ENCODE measurements at regions not wholly inside any gene's neighbourhood (a gene's known extent, or its start where the extent isn't known, plus 50 kb on each side); places are given as distances from the start of the nearest gene placed in this dataset.

DNA sequence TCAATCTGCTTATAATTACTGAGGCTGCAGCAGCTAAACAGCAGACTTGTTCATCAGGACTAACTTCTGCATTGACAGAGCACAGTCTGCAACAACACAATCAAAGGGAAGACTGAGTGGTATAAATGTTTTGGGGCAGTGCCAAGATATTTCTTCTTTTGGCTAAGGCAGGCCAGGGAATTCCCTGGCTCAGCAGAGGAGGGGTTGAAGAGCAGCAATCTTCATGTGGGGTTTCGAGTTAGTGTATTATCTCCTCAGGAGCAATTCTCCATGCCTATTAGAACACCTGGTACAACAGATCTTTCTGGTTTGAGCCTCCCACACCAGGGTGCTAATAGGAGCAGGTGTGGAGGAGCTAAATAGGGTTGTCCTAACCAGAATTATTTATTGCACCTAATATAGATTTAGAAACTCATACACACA is 103.0 kb upstream of the STK17B start:
- intact Hi-C loops (cut with DNase I; ENCODE audit: low total_unique reads): no loop called here
- peak in 1 of 2 donors; percentile 32 for DNase-seq
- Histone ChIP-seq H3K27ac (no peak overlapping the region), H3K4me1 (peaks cover 0 to 46% (median 6%) of the 10 kb centered on the region in 4 donors), H3K4me3 (no peak overlapping the region), H3K27me3 (no peaks in the 10 kb centered on the region), H3K9me3 (no peaks in the 10 kb centered on the region), H3K36me3 (no peaks in the 10 kb centered on the region)
- TF ChIP-seq, protein P1, sequence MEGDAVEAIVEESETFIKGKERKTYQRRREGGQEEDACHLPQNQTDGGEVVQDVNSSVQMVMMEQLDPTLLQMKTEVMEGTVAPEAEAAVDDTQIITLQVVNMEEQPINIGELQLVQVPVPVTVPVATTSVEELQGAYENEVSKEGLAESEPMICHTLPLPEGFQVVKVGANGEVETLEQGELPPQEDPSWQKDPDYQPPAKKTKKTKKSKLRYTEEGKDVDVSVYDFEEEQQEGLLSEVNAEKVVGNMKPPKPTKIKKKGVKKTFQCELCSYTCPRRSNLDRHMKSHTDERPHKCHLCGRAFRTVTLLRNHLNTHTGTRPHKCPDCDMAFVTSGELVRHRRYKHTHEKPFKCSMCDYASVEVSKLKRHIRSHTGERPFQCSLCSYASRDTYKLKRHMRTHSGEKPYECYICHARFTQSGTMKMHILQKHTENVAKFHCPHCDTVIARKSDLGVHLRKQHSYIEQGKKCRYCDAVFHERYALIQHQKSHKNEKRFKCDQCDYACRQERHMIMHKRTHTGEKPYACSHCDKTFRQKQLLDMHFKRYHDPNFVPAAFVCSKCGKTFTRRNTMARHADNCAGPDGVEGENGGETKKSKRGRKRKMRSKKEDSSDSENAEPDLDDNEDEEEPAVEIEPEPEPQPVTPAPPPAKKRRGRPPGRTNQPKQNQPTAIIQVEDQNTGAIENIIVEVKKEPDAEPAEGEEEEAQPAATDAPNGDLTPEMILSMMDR (IDR thresholded peaks at IDR 0.05): no peak

DNA sequence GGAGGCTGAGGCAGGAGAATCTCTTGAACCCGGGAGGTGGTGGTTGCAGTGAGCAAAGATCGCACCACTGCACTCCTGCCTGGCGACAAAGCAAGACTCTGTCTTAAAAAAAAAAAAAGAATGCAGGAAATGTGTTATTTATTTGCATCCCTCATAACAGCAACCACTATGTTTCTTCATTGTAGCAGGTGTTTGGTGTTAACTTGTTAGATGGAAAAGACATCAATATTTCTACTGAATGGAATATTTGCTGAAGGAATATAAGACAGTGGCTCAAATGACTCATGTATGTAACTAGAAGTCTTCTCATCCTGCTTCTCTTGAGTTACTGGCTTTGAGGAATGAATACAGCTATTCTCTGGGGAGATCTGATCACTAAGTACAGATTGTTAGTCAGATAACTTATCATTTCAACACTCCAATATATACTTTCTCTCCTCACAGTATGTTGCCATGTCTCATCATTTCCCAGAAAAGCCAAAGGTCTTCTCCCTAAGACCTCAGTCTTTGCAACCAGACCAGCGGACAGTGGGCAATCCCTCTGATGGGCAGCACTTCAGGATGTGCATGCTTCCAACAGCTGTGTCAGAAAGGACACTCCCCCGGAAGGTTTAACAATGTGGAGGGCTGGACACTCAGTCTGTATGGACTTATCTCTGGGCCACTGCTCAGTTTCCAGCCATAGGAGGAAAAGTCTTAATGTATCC is 104.4 kb upstream of the STK17B start:
- intact Hi-C loops (cut with DNase I; ENCODE audit: low total_unique reads): no loop called here
- DNase-seq: no peak
- H3K9me3 ChIP-seq: no peaks in the 10 kb centered on the region
- peaks cover 0 to 35% (median 4%) of the 10 kb centered on the region in 4 donors for H3K4me1 ChIP-seq
- TF ChIP-seq, protein P1 (IDR thresholded peaks at IDR 0.05): no peak
- H3K27me3 ChIP-seq: no peaks in the 10 kb centered on the region
- H3K27ac ChIP-seq: no peak overlapping the region
- no peak overlapping the region for H3K4me3 ChIP-seq
- H3K36me3 ChIP-seq: no peaks in the 10 kb centered on the region

DNA sequence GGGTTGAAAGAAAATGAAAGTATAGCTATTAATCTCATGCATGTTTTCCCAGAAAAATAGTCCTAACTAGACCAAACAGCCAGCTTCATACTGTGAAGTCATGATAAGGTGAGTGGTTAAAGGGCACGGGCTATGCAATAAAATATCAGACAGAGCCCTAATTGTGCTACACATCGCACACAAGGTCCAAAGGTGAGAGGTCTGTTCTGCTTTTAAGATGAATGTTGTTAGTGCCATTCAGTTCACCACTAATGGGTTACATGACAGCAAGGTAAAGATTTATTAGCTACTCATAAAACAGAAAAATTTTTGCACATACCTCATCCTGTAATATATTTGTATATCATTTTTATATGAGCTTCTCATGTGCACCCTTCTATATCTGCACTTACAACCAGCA is 105.0 kb upstream of the STK17B start:
- TF ChIP-seq, protein P1 (IDR thresholded peaks at IDR 0.05): no peak
- DNase-seq: no peak
- Histone ChIP-seq H3K36me3 (no peaks in the 10 kb centered on the region), H3K27ac (no peak overlapping the region), H3K9me3 (no peaks in the 10 kb centered on the region), H3K4me3 (no peak overlapping the region), H3K27me3 (no peaks in the 10 kb centered on the region), H3K4me1 (peaks cover 0 to 35% (median 4%) of the 10 kb centered on the region in 4 donors)
- intact Hi-C loops (cut with DNase I; ENCODE audit: low total_unique reads): no loop called here

DNA sequence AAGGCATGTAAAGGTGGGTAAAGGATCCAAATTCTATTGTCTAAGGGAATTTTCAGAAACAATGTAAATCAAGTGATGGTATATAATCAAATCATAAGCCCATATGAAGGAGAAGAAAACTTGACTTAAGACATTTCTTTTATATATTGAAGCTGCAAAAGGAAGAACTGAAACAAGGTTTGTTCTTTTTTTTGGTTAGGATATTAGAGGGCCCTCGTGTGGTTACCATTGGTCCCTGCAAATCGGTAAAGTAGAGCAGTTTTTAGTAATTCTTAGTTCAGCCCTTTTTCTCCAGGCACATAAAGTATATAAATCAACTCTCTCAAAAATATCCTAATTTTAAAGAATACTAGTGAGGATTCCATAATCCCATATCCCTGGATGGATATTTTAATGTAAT is 105.6 kb upstream of the STK17B start:
- Histone ChIP-seq H3K27ac (no peak overlapping the region), H3K27me3 (no peaks in the 10 kb centered on the region), H3K9me3 (no peaks in the 10 kb centered on the region), H3K36me3 (no peaks in the 10 kb centered on the region), H3K4me1 (peaks cover 0 to 35% (median 4%) of the 10 kb centered on the region in 4 donors), H3K4me3 (no peak overlapping the region)
- no peak for DNase-seq
- TF ChIP-seq, protein P1 (IDR thresholded peaks at IDR 0.05): peak; percentile 41 to 43
- intact Hi-C loops (cut with DNase I; ENCODE audit: low total_unique reads): no loop called here

DNA sequence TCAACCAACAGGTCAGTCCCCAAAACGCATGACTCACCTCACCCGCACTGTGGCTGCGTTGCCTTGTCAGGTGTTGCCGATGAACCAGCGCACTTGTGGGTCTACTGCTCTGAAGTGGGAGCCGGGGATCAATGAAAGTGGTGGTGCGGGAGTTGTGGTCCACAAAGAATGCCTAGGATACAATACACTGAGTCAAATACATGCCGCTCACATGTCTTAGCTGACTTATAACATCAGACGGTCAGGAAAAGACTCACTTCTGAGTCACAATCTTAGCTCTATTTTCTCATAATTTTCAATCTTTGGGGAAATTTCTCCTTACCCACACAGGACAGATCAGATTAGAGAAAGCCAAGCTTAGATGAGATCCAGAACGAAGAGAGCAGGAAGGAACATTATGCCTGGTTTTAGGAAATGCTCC is 107.1 kb upstream of the STK17B start:
- Histone ChIP-seq H3K27me3 (no peaks in the 10 kb centered on the region), H3K27ac (peak overlapping the region in 1 of 2 donors; percentile 15), H3K36me3 (no peaks in the 10 kb centered on the region), H3K4me1 (peaks cover 0 to 32% (median 4%) of the 10 kb centered on the region in 4 donors), H3K4me3 (no peak overlapping the region), H3K9me3 (no peaks in the 10 kb centered on the region)
- TF ChIP-seq, protein P1 (IDR thresholded peaks at IDR 0.05): no peak
- intact Hi-C loops (cut with DNase I; ENCODE audit: low total_unique reads): no loop called here
- no peak for DNase-seq

All from tibial artery (tissue), 4 donors.